Thyroid gland (tissue), 4 donors: ENCODE measurements at regions not wholly inside any gene's neighbourhood (a gene's known extent, or its start where the extent isn't known, plus 50 kb on each side); places are given as distances from the start of the nearest gene placed in this dataset.
"Not testable (repeated sequence)": the region's sequence is repeated elsewhere in the genome, so short reads cannot be mapped to it uniquely, and the experiment has no call there.

Experiments
- DNase-seq, 2 donors: peaks; one replicate each; pipeline ENCODE4 v3.0.0-alpha.2; 2019
- H3K27ac ChIP-seq, 3 donors: fragments of 200-600 bp; sonication (generic); 1 replicate in 2 of 3; 2 replicates in 1 of 3; pipeline ENCODE4 v1.5.1; 2016 to 2019; ENCODE audit warnings: mild to moderate bottlenecking in 1 of 3, moderate library complexity in 1 of 3
- H3K27me3 ChIP-seq: fragments of 200-600 bp; sonication (generic); one replicate; pipeline ENCODE4 v1.5.1; 2019
- H3K36me3 ChIP-seq, 2 donors: fragments of 200-600 bp; sonication (generic); one replicate each; pipeline ENCODE4 v1.5.1; 2016 to 2019
- H3K4me1 ChIP-seq, 2 donors: fragments of 200-600 bp; sonication (generic); one replicate each; pipeline ENCODE4 v1.5.1; 2017 to 2019
- H3K4me3 ChIP-seq, 3 donors: fragments of 200-600 bp; sonication (generic); replicated peaks in 1 of 3; 1 replicate in 2 of 3; 2 replicates in 1 of 3; pipeline ENCODE4 v1.5.1; 2016; ENCODE audit warnings: mild to moderate bottlenecking in 1 of 3
- H3K9me3 ChIP-seq: fragments of 200-600 bp; sonication (generic); one replicate; pipeline ENCODE4 v1.5.1; 2017
- POLR2A ChIP-seq, 2 donors: fragments of 450-650 bp; IDR thresholded peaks; one replicate each; pipeline ENCODE4 v1.6.1; 2017; ENCODE audit warnings: antibody characterized with exemption in 2 of 2, mild to moderate bottlenecking in 2 of 2, moderate library complexity in 1 of 2
- WGBS, 2 donors: methylation state at CpG; one replicate each; pipeline ENCODE4 v1.1.5; 2017; 5-methylcytosine and 5-hydroxymethylcytosine counted together
- intact Hi-C: fragments of 100-400 bp; cut with DNase I; formaldehyde crosslinking; loops from one replicate; pipeline ENCODE4 v1.15.1; 2023
- TF ChIP-seq, protein P1 (sequence below), 6 experiments: fragments of 200-600 bp in 3 of 6; fragments of 450-650 bp in 3 of 6; sonication (generic) in 3 of 6; IDR thresholded peaks; one replicate each; pipeline ENCODE4 v1.5.1; 2016 to 2019; ENCODE audit warnings: antibody characterized with exemption in 6 of 6, mild to moderate bottlenecking in 2 of 6, inconsistent platforms in 1 of 6, moderate library complexity in 1 of 6

DNA sequence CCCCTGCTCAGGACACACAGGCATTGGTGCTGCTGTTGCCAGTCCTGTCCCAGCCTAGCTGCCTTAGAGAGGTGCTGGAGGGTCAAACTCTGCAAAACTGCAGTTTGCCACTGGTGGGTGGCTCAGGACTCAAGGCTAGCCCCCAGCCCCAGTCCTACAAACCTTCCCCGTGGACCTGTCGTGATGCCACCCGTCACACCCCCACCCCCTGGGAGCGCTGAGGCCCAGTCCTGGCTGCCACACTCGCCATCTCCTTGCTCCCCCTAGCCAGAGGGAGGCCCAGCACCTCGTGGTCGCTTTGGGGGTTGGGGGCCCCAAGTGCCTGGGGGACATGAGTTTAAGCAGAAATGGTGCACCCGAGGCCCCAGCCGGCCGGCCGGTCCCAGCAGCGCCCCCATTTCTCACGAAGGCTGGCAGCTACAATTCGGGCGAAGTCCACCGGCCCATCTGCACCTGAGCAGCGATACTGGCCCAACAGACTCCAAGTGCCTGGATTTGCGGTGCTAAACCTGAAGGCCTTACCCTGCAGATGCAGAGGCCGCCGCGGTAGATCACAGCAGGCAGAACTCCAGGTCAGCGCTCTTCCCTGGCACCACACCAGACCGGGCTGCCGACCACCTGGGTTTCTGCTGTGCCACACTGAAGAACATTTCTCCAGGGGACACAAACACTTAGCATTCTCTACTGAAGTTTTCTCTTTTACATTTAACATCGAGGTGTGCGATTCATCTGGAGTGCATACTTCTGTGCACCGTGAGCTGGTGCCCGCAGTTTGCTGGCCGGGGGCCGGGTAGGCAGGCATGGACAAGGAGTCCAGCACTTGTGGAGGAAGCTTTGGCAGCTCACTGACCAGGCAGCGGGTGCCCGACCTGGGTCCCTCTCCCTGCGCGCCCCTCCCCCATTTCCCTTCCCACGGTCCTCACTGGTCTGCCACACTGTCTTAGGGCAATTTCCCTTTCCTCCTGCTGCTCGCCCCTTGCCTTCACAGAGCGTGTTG is 130.0 kb downstream of the KCNJ12 start:
- peak; percentile 45 to 51 for DNase-seq
- H3K4me1 ChIP-seq, result no peaks in the 10 kb centered on the region
- no peaks in the 10 kb centered on the region for H3K27me3 ChIP-seq
- intact Hi-C loops, result no loop called here
- TF ChIP-seq, protein P1, sequence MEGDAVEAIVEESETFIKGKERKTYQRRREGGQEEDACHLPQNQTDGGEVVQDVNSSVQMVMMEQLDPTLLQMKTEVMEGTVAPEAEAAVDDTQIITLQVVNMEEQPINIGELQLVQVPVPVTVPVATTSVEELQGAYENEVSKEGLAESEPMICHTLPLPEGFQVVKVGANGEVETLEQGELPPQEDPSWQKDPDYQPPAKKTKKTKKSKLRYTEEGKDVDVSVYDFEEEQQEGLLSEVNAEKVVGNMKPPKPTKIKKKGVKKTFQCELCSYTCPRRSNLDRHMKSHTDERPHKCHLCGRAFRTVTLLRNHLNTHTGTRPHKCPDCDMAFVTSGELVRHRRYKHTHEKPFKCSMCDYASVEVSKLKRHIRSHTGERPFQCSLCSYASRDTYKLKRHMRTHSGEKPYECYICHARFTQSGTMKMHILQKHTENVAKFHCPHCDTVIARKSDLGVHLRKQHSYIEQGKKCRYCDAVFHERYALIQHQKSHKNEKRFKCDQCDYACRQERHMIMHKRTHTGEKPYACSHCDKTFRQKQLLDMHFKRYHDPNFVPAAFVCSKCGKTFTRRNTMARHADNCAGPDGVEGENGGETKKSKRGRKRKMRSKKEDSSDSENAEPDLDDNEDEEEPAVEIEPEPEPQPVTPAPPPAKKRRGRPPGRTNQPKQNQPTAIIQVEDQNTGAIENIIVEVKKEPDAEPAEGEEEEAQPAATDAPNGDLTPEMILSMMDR (IDR thresholded peaks at IDR 0.05), result no peak
- no peak for TF ChIP-seq POLR2A (IDR thresholded peaks at IDR 0.05)
- H3K27ac ChIP-seq, result no peak overlapping the region
- no peak overlapping the region for H3K4me3 ChIP-seq
- H3K9me3 ChIP-seq, result no peaks in the 10 kb centered on the region
- H3K36me3 ChIP-seq, result no peaks in the 10 kb centered on the region
- WGBS, 2 donors, result 63 to 76% methylated on average over 19 to 24 of the region's 37 CpGs

DNA sequence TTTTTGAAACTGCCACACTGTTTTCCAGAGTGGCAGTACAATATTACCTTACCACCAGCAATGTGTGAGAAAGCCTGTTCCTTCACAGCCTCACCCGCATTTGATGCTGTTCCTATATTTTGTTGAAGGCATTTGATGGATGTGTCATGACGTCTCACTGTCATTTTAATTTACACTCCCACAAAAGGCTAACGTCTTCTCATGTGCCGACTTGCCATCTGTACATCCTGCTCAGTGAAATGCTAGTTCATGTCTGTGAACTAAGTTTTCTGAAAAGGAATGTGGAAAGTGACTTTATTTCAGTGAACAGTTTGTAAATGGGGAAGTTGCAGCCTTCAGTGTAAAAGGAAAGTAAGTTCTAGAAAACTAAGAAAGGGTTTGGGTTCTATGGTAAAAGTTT is 131.6 kb downstream of the KCNJ12 start:
- 83 to 84% methylated on average over 4 of the region's 4 CpGs for WGBS, 2 donors
- H3K9me3 ChIP-seq, intact Hi-C loops, H3K4me1 ChIP-seq, H3K27ac ChIP-seq, H3K27me3 ChIP-seq, H3K4me3 ChIP-seq, DNase-seq, H3K36me3 ChIP-seq: not testable (repeated sequence)

DNA sequence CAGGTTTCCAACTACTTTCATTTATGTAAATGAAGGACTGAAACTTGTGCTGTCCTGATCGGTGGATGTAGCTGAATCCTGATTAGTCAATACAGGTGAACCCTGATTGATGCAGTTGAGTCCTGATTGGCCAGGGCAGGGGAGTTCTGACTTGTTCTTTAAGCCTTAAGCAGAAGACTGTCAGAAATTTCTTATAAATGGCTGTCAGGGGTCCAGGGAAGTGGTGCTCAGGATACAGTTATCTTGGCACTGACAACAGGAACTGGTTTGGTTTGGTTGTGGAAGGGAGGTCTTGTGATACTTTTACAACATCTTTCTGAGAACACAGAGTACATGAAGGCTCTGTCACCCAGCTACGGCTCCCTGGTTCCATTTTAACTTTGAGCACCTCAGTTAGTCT is 132.1 kb downstream of the KCNJ12 start:
- intact Hi-C loops, result no loop called here
- Histone ChIP-seq H3K27me3 (no peaks in the 10 kb centered on the region), H3K9me3 (no peaks in the 10 kb centered on the region), H3K4me1 (peaks cover 4% of the 10 kb centered on the region in 2 donors), H3K36me3 (no peaks in the 10 kb centered on the region), H3K27ac (no peak overlapping the region), H3K4me3 (no peak overlapping the region)
- WGBS, 2 donors, result 82 to 90% methylated on average over 2 of the region's 2 CpGs
- DNase-seq, result no peak
- TF ChIP-seq, protein P1 (IDR thresholded peaks at IDR 0.05), result no peak
- no peak for TF ChIP-seq POLR2A (IDR thresholded peaks at IDR 0.05)

DNA sequence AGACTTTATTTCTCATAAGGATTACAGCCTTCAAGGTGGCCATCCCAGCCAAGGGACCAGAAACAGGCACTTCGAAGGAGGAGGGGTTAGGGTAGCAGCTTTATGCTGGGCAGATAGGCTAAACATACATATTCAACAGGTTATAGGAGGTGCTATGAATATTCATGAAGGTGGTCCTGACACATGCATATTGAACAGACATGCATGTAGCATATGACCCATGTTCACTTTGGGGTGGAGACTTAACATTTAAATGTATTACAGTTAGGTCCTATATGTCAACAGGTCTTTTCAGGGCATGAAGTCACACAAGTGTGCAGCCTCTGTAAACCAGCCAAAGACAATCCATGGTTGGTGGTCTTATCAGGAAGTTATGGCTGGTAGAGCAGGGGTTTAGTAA is 133.2 kb downstream of the KCNJ12 start:
- H3K27me3 ChIP-seq, H3K4me3 ChIP-seq, DNase-seq, H3K4me1 ChIP-seq, H3K27ac ChIP-seq, H3K9me3 ChIP-seq, intact Hi-C loops, H3K36me3 ChIP-seq: not testable (repeated sequence)
- WGBS, 2 donors, result 83 to 92% methylated on average over 1 of the region's 1 CpG

DNA sequence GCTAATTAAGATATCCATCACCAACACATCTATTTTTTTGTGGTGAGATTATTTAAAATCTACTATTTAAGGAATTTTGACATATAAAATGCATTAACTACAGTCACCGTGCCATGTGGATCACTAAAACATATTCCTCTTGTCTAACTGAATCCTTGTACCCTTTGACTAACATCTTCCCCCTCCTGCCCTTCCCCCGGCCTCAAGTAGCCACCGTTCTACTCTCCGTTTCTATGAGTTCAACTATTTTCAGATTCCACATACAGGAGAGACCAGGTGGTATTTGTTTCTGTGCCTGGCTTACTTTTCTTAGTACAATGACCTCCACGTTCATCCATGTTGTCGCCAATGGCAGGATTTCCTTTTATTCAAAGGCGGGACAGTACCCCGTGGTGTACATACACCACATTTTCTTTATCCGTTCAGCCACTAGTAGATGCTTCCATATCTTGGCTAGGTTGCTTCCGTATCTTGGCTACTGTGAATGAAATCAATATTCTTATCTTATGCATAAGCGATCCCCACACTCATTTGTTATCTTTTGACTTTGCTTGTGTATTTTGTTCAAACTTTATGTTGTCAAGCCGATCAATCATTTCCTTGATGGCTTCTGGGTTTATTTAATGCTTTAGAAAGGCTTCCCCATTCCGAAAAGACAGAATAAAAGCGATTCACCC is 134.7 kb downstream of the KCNJ12 start:
- intact Hi-C loops, result loop anchor here (5.0 to 10.0 kb wide), 2 partner anchors 196 to 234 kb away; no protein-coding TSS in a partner anchor
- 45 to 47% methylated on average over 14 of the region's 14 CpGs for WGBS, 2 donors
- no peak for DNase-seq

More for the DNA sequence above, 134.7 kb downstream of the KCNJ12 start:
- Histone ChIP-seq H3K4me1 (peaks cover 4% of the 10 kb centered on the region in 2 donors), H3K36me3 (no peaks in the 10 kb centered on the region), H3K9me3 (no peaks in the 10 kb centered on the region), H3K27ac (peak overlapping the region in 1 of 3 donors; percentile 35), H3K4me3 (peak overlapping the region in 1 of 3 donors; percentile 35), H3K27me3 (no peaks in the 10 kb centered on the region)
- no peak for TF ChIP-seq POLR2A (IDR thresholded peaks at IDR 0.05)
- TF ChIP-seq, protein P1 (IDR thresholded peaks at IDR 0.05), result no peak
